HEK293 (cell line): ENCODE measurements at regions not wholly inside any gene's neighbourhood (a gene's known extent, or its start where the extent isn't known, plus 50 kb on each side); places are given as distances from the start of the nearest gene placed in this dataset.

Source experiments
- CTCF ChIA-PET: fragments of 350-600 bp; formaldehyde crosslinking; extraction: SDS; loops from one replicate; lab custom pipeline; 2021; ENCODE audit warnings: antibody characterized with exemption; lab: Yijun Ruan, JAX
- POLR2A ChIA-PET: fragments of 300-600 bp; formaldehyde crosslinking; extraction: SDS; loops from one replicate; lab custom pipeline; 2020; ENCODE audit warnings: antibody characterized with exemption, inconsistent platforms; lab: Yijun Ruan, JAX
- H3K27ac ChIP-seq: fragments of 200-500 bp; sonication (Bioruptor generic); 2 replicates; pipeline ENCODE4 v1.5.1; 2014; ENCODE audit warnings: low read depth, low read length, control low read depth, inconsistent platforms; ENCODE audit errors: extremely low read depth
- H3K36me3 ChIP-seq, 2 experiments: fragments of 200-500 bp in 1 of 2; sonication (Bioruptor generic) in 1 of 2; 1 replicate in 1 of 2; 2 replicates in 1 of 2; pipeline ENCODE4 v1.5.1; 2014 to 2017; ENCODE audit warnings: inconsistent platforms in 2 of 2, low read length in 2 of 2; ENCODE audit not compliant: control insufficient read depth in 2 of 2, insufficient read depth in 1 of 2
- H3K4me1 ChIP-seq: fragments of 200-500 bp; sonication (Bioruptor generic); 2 replicates; pipeline ENCODE4 v1.5.1; 2014; ENCODE audit warnings: mild to moderate bottlenecking, low read length, inconsistent platforms; ENCODE audit not compliant: control insufficient read depth, insufficient read depth
- H3K4me3 ChIP-seq: 2 replicates; pipeline ENCODE4 v1.5.1; 2011; ENCODE audit warnings: low read depth, mild to moderate bottlenecking, control low read depth, low read length, moderate library complexity
- H3K9me3 ChIP-seq: fragments of 200-500 bp; sonication (Bioruptor generic); 2 replicates; pipeline ENCODE4 v1.5.1; 2014; ENCODE audit warnings: low read depth, low read length, inconsistent platforms; ENCODE audit not compliant: control insufficient read depth, insufficient read depth
- BCL6B ChIP-seq: fragments of 450-650 bp; formaldehyde crosslinking; IDR thresholded peaks from 2 replicates; pipeline ENCODE4 v1.5.1; 2017; ENCODE audit warnings: missing biosample characterization, missing genetic modification characterization
- KLF7 ChIP-seq: fragments of 450-650 bp; formaldehyde crosslinking; IDR thresholded peaks from 2 replicates; pipeline ENCODE4 v1.5.1; 2016; ENCODE audit warnings: missing biosample characterization, missing genetic modification characterization, borderline replicate concordance
- KLF9 ChIP-seq: fragments of 450-650 bp; formaldehyde crosslinking; IDR thresholded peaks from 2 replicates; pipeline ENCODE4 v1.5.1; 2016; ENCODE audit warnings: missing biosample characterization, missing genetic modification characterization, low read depth
- MEIS1 ChIP-seq: sonication (generic); formaldehyde crosslinking; IDR thresholded peaks from 2 replicates; pipeline ENCODE4 v1.8.1; 2022; ENCODE audit warnings: missing genetic modification reagents, mild to moderate bottlenecking, borderline replicate concordance
- PRDM1 ChIP-seq: fragments of 450-650 bp; formaldehyde crosslinking; IDR thresholded peaks from 2 replicates; pipeline ENCODE4; 2016; ENCODE audit warnings: missing biosample characterization, missing genetic modification characterization
- SP2 ChIP-seq: fragments of 450-650 bp; formaldehyde crosslinking; IDR thresholded peaks from 2 replicates; pipeline ENCODE4 v1.5.1; 2016; ENCODE audit warnings: missing biosample characterization, missing genetic modification characterization
- ZEB2 ChIP-seq: fragments of 450-650 bp; formaldehyde crosslinking; IDR thresholded peaks from 2 replicates; pipeline ENCODE4 v1.5.1; 2016; ENCODE audit warnings: missing biosample characterization, missing genetic modification characterization
- ZNF146 ChIP-seq: fragments of 450-650 bp; formaldehyde crosslinking; IDR thresholded peaks from 2 replicates; pipeline ENCODE4 v1.5.1; 2016; ENCODE audit warnings: missing biosample characterization, missing genetic modification characterization
- ZNF214 ChIP-seq: fragments of 450-650 bp; formaldehyde crosslinking; IDR thresholded peaks from 2 replicates; pipeline ENCODE4 v1.5.1; 2017; ENCODE audit warnings: missing biosample characterization, mild to moderate bottlenecking, missing genetic modification characterization, borderline replicate concordance
- ZNF248 ChIP-seq: fragments of 450-650 bp; formaldehyde crosslinking; IDR thresholded peaks from 2 replicates; pipeline ENCODE4 v1.5.1; 2017; ENCODE audit warnings: missing biosample characterization, missing genetic modification characterization
- ZNF654 ChIP-seq: fragments of 450-650 bp; formaldehyde crosslinking; IDR thresholded peaks from 2 replicates; pipeline ENCODE4 v1.5.1; 2016; ENCODE audit warnings: low read depth, missing biosample characterization, missing genetic modification characterization
- ZNF660 ChIP-seq: fragments of 450-650 bp; IDR thresholded peaks from 2 replicates; pipeline ENCODE4 v1.5.1; 2018; ENCODE audit warnings: missing biosample characterization, mild to moderate bottlenecking, missing genetic modification characterization
- ZNF701 ChIP-seq: fragments of 450-650 bp; formaldehyde crosslinking; IDR thresholded peaks from 2 replicates; pipeline ENCODE4 v1.5.1; 2016; ENCODE audit warnings: missing biosample characterization, missing genetic modification characterization
- TF ChIP-seq, protein P1 (sequence below): fragments of 450-650 bp; formaldehyde crosslinking; IDR thresholded peaks from 2 replicates; pipeline ENCODE4; 2016; ENCODE audit warnings: missing biosample characterization, missing genetic modification characterization

- no peak for TF ChIP-seq ZNF660 (tag by site-specific recombination)
- TF ChIP-seq, protein P1, sequence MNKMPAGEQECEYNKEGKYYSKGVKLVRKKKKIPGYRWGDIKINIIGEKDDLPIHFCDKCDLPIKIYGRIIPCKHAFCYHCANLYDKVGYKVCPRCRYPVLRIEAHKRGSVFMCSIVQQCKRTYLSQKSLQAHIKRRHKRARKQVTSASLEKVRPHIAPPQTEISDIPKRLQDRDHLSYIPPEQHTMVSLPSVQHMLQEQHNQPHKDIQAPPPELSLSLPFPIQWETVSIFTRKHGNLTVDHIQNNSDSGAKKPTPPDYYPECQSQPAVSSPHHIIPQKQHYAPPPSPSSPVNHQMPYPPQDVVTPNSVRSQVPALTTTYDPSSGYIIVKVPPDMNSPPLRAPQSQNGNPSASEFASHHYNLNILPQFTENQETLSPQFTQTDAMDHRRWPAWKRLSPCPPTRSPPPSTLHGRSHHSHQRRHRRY (tag by site-specific recombination) = no peak
- TF ChIP-seq ZNF248 (tag by site-specific recombination) = no peak
- TF ChIP-seq ZNF146 (tag by site-specific recombination) = no peak
- no peak for TF ChIP-seq PRDM1 (tag by site-specific recombination)
- no peak for TF ChIP-seq ZNF701
- TF ChIP-seq ZNF214 (tag by site-specific recombination) = no peak
- no peak for TF ChIP-seq KLF7 (tag by site-specific recombination)
- TF ChIP-seq, all 188 proteins: peak for 0
Observed at GRCh38 chr5:36443941-36444340, 142.2 kb upstream of the RANBP3L start.

GRCh38 chr5:36444582-36445418, 143.1 kb upstream of the RANBP3L start:
- Histone ChIP-seq H3K4me3 (no peak overlapping the region), H3K9me3 (no peaks in the 10 kb centered on the region), H3K36me3 (no peaks in the 10 kb centered on the region), H3K4me1 (peaks cover 4% of the 10 kb centered on the region), H3K27ac (no peak overlapping the region)
- ChIA-PET POLR2A (no interaction called here), CTCF (interaction anchor here (0.7 to 2.3 kb wide), 4 partner anchors 15 to 251 kb away, joined by 3 to 7 read pairs (median 4); no protein-coding TSS in a partner anchor)
- TF ChIP-seq BCL6B (tag by site-specific recombination) (no peak), ZNF654 (no peak)

More at GRCh38 chr5:36443941-36444340, 142.2 kb upstream of the RANBP3L start:
- Histone ChIP-seq H3K27ac (no peak overlapping the region), H3K9me3 (no peaks in the 10 kb centered on the region), H3K4me3 (no peak overlapping the region), H3K36me3 (no peaks in the 10 kb centered on the region), H3K4me1 (peaks cover 4% of the 10 kb centered on the region)
- CTCF ChIA-PET = interaction anchor here (1.1 to 4.7 kb wide), 5 partner anchors 10 to 252 kb away, joined by 3 to 20 read pairs (median 4); no protein-coding TSS in a partner anchor
- POLR2A ChIA-PET = no interaction called here

GRCh38 chr5:36447776-36448175, 146.1 kb upstream of the RANBP3L start:
- no peak overlapping the region for H3K27ac ChIP-seq
- H3K4me3 ChIP-seq = no peak overlapping the region
- H3K4me1 ChIP-seq = peaks cover 1% of the 10 kb centered on the region
- no peaks in the 10 kb centered on the region for H3K9me3 ChIP-seq
- ChIA-PET POLR2A (interaction anchor here (0.6 kb wide), 1 partner anchor 540 kb away, joined by 3 read pairs; no protein-coding TSS in a partner anchor), CTCF (interaction anchor here (0.6 to 1.6 kb wide), 5 partner anchors 10 to 60 kb away, joined by 3 to 15 read pairs (median 3); no protein-coding TSS in a partner anchor)
- H3K36me3 ChIP-seq = no peaks in the 10 kb centered on the region
- TF ChIP-seq KLF9 (tag by site-specific recombination) = no peak
- TF ChIP-seq SP2 = no peak
- no peak for TF ChIP-seq MEIS1 (CRISPR knock-in tag)
- TF ChIP-seq ZEB2 = no peak
